ENCODE measurements at regions not wholly inside any gene's neighbourhood (a gene's known extent, or its start where the extent isn't known, plus 50 kb on each side); places are given as distances from the start of the nearest gene placed in this dataset.

DNA sequence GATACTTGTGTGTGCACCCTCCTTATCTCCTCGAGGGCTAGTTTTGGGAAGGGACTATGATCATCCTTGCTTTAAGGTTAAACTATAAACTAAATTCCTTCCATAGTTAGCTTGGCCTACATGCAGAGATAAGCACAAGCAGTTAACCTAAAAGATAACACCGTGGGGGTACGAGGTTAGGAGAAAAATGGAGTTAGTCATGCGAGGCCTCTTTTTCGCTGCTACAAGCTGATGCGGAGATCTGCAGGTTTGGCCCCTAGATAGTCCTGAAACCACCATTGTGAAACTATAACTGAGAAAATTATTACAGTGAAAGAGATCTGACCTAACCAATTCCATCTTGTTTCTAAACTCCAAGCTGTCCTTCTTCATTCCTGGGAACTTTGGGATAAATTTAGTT is 113.7 kb upstream of the ZKSCAN2 start:
- Histone ChIP-seq H2BK120ac (replicated peaks; ENCODE audit: low read depth, low read length) (no peak overlapping the region), H3K27me3 (replicated peaks in 1 of 4; ENCODE audit: control insufficient read depth in 3 of 4, extremely low read depth in 1 of 4, insufficient read depth in 3 of 4, low read length in 3 of 4) (no peaks in the 10 kb centered on the region), H4K5ac (ENCODE audit: insufficient read length, low read depth, low read length) (no peak overlapping the region), H3K27ac (ENCODE audit: low read depth, low read length) (no peak overlapping the region), H3K4me2 (ENCODE audit: insufficient read depth in 1 of 2, low read depth in 2 of 2, low read length in 2 of 2) (no peak overlapping the region), H3K56ac (replicated peaks; ENCODE audit: insufficient read length, low read depth, low read length) (no peak overlapping the region), H2BK5ac (ENCODE audit: low read depth, low read length) (no peak overlapping the region), H3K79me1 (ENCODE audit: low read depth, low read length) (no peaks in the 10 kb centered on the region), H3K4me3 (ENCODE audit: extremely low read depth in 1 of 4, insufficient read depth in 2 of 4, low read depth in 3 of 4, low read length in 4 of 4) (no peak overlapping the region), H3K9ac (replicated peaks in 1 of 4; ENCODE audit: extremely low read depth in 1 of 4, low read depth in 3 of 4, low read length in 3 of 4) (no peak overlapping the region), H3K14ac (ENCODE audit: insufficient read length) (no peak overlapping the region), H2BK12ac (ENCODE audit: low read depth, low read length) (no peak overlapping the region), H2BK20ac (ENCODE audit: low read length) (no peak overlapping the region), H4K20me1 (replicated peaks in 1 of 2; ENCODE audit: control insufficient read depth in 1 of 2, insufficient read depth in 2 of 2, low read length in 2 of 2) (no peaks in the 10 kb centered on the region), H3K36me3 (ENCODE audit: control insufficient read depth in 2 of 4, insufficient read depth in 4 of 4, low read length in 3 of 4) (no peaks in the 10 kb centered on the region), H2AFZ (ENCODE audit: low read length) (no peak overlapping the region), H3K18ac (ENCODE audit: extremely low read depth, low read length) (no peak overlapping the region), H3K4me1 (replicated peaks in 1 of 4; ENCODE audit: control insufficient read depth in 3 of 4, insufficient read depth in 4 of 4, low read length in 3 of 4) (no peaks in the 10 kb centered on the region), H3K4ac (replicated peaks; ENCODE audit: insufficient read length, low read depth, low read length) (no peak overlapping the region), H3K23ac (ENCODE audit: insufficient read length) (no peak overlapping the region), H4K8ac (ENCODE audit: extremely low read depth, insufficient read depth, low read length) (no peak overlapping the region), H4K91ac (replicated peaks; ENCODE audit: insufficient read length, low read length) (no peak overlapping the region), H3K23me2 (ENCODE audit: low read depth, low read length) (no peaks in the 10 kb centered on the region), H2BK15ac (ENCODE audit: low read length) (no peak overlapping the region), H3K79me2 (ENCODE audit: control insufficient read depth in 1 of 2, insufficient read depth in 2 of 2, low read length in 2 of 2) (no peaks in the 10 kb centered on the region), H2AK5ac (ENCODE audit: low read depth, low read length) (no peak overlapping the region), H3K9me3 (ENCODE audit: insufficient read depth in 2 of 2, low read depth in 1 of 2, low read length in 1 of 2) (no peaks in the 10 kb centered on the region)
- no peak for DNase-seq (ENCODE audit: low read depth in 1 of 2, low spot score in 2 of 2)
- POLR2A ChIA-PET (ENCODE audit: partially characterized antibody): interaction anchor here (1.5 kb wide), 1 partner anchor 95 kb away, joined by 3 read pairs; no protein-coding TSS in a partner anchor
- WGBS, 2 experiments (ENCODE audit: extremely low coverage in 1 of 2, insufficient coverage in 1 of 2, insufficient read length in 1 of 2, insufficient replicate concordance in 2 of 2, low coverage in 1 of 2, low lambda C conversion rate in 2 of 2, missing lambda C conversion rate in 1 of 2): 90% methylated on average over 6 of the region's 6 CpGs; no CpG with 5 or more reads in 1 of the 2 experiments
- FAIRE-seq: no peak
- CTCF ChIA-PET (ENCODE audit: partially characterized antibody): interaction anchor here (1.0 to 3.0 kb wide), 2 partner anchors 11 to 95 kb away, joined by 3 to 16 read pairs; no protein-coding TSS in a partner anchor
- no peak for TF ChIP-seq MAFK (IDR thresholded peaks at IDR 0.05; ENCODE audit: low read depth, low read length)
- no peak for TF ChIP-seq KDM4A (IDR thresholded peaks at IDR 0.05; ENCODE audit: low read depth, low read length, severe bottlenecking)
- TF ChIP-seq, protein P1, sequence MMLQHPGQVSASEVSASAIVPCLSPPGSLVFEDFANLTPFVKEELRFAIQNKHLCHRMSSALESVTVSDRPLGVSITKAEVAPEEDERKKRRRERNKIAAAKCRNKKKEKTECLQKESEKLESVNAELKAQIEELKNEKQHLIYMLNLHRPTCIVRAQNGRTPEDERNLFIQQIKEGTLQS (IDR thresholded peaks at IDR 0.05; ENCODE audit: insufficient read depth, low read depth, low read length): no peak
- TF ChIP-seq RXRA (IDR thresholded peaks at IDR 0.05; ENCODE audit: insufficient read depth, low read depth, low read length): no peak
- no peak for TF ChIP-seq USF2 (IDR thresholded peaks at IDR 0.05; ENCODE audit: low read length)
- no peak for TF ChIP-seq RAD21 (IDR thresholded peaks at IDR 0.05 in 1 of 2, conservative IDR thresholded peaks at IDR 0.05 in 1 of 2; ENCODE audit: low read depth in 2 of 2, low read length in 2 of 2)

Data from H1 (cell line).